ENCODE measurements at regions not wholly inside any gene's neighbourhood (a gene's known extent, or its start where the extent isn't known, plus 50 kb on each side); places are given as distances from the start of the nearest gene placed in this dataset.

- TF ChIP-seq RAD21 (IDR thresholded peaks at IDR 0.05; ENCODE audit: low read length), result no peak
- TF ChIP-seq EZH2phosphoT487 (IDR thresholded peaks at IDR 0.05; ENCODE audit: borderline replicate concordance, low read depth), result no peak
- no peak for TF ChIP-seq JUND (IDR thresholded peaks at IDR 0.05)
- no peak for TF ChIP-seq CTCF (IDR thresholded peaks at IDR 0.05)
- TF ChIP-seq TAF1 (IDR thresholded peaks at IDR 0.05; ENCODE audit: borderline replicate concordance, low read depth, low read length), result no peak
- TF ChIP-seq ZBTB33 (IDR thresholded peaks at IDR 0.05; ENCODE audit: borderline replicate concordance, low read depth), result no peak
- no peak for TF ChIP-seq REST (IDR thresholded peaks at IDR 0.05; ENCODE audit: low read depth, low read length)
- no peak for TF ChIP-seq GABPA (IDR thresholded peaks at IDR 0.05; ENCODE audit: low read depth)
- no peak for TF ChIP-seq YY1 (IDR thresholded peaks at IDR 0.05; ENCODE audit: low read depth)
- no peak for TF ChIP-seq POLR2AphosphoS5 (IDR thresholded peaks at IDR 0.05; ENCODE audit: low read depth, low read length)
These were observed 431.4 kb downstream of the FGF9 start for GRCh38 chr13:22102271-22102670.

All from SK-N-SH (cell line).